HG02571 (cell line): ENCODE measurements at regions not wholly inside any gene's neighbourhood (a gene's known extent, or its start where the extent isn't known, plus 50 kb on each side); places are given as distances from the start of the nearest gene placed in this dataset.

ENCODE experiments used
- ATAC-seq: cut with Tn5 transposase; IDR thresholded peaks from one replicate; pipeline ENCODE4 v1.9.1; 2021; ENCODE audit warnings: mild to moderate bottlenecking, moderate library complexity; ENCODE audit not compliant: unreplicated experiment

GRCh38 chr7:84549409-84549808 lies 354.8 kb upstream of the SEMA3A start:
- no peak for ATAC-seq

DNA sequence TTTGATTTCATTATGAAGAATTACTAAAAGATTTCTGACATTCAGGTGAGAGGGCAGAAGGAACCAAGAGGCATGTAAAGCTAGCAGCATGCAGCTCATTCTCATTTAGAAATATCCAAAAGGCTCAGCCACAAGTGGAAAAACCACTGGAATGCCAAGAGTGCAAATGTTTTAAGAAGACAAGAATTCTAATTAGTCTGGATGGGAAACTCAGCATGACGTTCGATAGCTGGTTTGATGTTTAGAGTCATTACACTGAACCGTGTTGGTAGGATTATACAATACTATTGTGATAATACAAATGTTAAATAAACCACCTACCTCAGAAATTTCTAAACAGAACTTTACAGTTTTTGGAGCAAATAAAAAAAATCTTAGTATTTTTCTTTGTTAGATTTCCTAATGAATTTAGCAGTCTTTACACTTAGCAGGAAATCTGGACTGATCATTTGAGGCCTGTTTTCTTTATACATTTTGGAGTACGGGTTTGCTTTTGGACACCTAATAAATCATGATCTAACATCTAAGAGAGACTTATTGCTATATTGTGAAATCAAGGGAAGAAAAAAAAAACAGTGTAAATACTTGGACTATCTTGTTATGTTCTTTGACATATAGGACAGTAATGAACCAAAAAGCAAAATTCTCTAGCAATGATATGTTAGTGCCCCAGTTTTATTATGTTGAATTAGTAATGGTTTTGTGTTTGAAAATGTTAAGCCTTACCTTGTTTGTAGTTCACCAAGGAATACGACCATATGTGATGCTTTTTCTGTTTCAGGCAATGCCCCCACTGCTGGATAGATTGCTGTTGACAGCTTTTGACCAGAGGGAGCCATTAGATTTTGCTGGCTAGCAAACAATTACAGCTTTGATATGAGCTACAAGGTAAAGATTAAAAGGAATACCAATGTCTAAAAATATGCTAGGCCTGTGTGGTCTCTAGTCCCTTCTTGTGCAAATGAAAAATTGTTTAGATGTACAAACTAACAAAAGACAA lies 354.1 kb upstream of the SEMA3A start:
- no peak for ATAC-seq

GRCh38 chr7:84547331-84547730 lies 352.7 kb upstream of the SEMA3A start:
- no peak for ATAC-seq

DNA sequence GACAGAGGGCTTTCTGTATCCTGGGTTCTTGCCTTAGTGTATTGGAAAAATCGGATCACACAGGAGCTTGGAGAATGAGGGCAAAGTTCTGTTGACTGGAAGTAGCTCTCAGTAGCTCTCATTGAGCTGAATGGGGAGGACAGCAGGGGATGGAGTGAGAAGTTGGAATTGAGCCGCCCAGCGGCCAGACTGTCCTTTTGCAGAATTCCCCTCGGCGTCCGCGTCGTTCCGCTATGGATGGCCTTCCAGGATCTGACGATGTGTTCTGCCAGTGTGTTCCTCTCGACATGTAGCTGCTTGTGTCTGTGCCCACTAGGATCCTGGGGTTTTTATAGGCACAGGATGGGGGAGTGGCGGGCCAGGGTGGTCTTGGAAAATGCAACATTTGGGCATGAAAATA lies 351.8 kb upstream of the SEMA3A start:
- ATAC-seq: no peak

DNA sequence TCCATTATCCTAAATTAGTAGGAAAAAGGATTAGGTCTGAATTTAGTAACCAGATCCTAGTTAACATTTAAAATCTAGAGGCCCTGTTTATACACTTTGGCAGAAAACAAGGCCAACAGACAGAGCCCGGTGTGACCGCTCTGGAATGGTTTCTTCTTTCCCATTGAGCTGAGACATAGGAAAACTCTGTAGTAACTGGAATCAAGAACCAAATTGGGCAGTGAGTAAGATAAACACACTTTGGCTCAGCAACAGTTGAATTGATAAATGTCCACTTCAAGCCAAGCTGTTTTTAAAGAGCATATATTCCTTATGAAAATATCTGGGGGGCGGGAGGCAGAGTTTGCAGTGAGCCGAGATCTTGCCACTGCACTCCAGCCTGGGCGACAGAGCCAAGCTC lies 343.7 kb upstream of the SEMA3A start:
- no peak for ATAC-seq

GRCh38 chr7:84536271-84536870 lies 341.8 kb upstream of the SEMA3A start:
- no peak for ATAC-seq

- no peak for ATAC-seq
Measured at GRCh38 chr7:84535580-84536270, 341.1 kb upstream of the SEMA3A start.

- no peak for ATAC-seq
Measured at GRCh38 chr7:84533182-84533581, 338.6 kb upstream of the SEMA3A start.

- ATAC-seq: no peak
Measured at GRCh38 chr7:84532196-84532595, 337.6 kb upstream of the SEMA3A start.

DNA sequence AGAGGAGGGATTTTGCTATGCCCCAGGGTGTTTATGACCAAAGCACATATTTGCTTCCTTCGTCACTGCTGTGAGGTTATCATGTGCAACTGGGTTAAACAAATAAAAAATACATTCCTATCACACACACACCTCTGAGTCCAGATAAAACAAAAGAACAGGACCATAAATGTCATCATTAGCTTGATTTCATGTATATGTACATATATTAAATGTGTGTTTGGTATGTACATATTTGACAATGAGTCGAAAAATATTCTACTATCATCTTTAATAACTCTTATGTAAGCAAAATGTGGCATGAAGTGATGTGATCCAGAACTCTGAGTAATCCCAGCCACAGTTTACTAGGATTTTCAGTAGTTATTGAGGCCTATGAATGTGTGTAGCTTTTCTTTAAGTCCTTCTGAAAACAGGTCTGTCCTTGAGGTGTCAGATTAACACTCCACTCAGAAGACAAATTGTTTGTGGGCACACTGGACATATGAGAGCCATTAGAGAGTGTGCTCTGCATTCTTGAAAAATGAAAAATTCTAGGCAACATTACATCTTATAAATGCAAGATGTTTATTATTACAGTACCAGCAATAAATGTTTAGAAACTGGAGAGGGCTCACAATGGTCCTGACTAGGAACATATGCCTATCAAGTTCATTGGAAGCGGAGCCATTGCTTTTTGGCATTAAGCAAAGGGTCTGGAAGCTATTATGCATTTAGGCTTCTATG lies 335.1 kb upstream of the SEMA3A start:
- no peak for ATAC-seq

DNA sequence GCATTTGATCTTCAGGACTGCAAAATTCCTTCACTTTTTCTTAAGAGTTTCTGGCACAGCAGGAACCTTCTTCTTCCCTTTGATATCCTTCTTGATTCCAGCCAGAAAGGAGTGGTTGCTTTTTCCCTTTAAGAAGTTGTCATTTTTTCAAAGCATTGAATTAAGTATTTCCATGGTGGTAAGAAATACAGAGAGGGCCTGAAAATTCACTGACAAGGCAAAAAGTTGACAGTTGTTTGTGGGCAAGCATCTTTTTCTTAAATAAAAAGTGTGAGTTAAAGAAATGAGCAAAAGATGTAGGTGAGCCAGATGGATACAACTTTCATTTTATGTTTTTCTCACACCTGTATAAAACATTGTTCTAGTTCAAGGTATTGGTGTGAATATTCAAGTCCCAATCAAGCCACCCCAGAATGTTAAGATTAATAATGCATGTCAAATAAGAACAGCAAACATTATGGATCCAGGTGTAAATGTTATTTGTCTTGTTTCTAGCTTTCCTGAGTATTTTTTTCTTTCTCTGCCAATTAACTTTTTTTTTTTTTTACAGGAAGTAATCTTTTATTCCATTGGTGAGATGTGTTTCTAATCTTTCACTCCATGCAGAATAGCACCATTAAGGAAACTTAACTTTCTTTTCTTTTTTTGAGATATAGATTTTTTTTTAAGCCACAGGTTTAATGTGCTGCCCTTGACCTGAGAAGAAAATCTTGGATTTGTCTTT lies 334.3 kb upstream of the SEMA3A start:
- no peak for ATAC-seq

DNA sequence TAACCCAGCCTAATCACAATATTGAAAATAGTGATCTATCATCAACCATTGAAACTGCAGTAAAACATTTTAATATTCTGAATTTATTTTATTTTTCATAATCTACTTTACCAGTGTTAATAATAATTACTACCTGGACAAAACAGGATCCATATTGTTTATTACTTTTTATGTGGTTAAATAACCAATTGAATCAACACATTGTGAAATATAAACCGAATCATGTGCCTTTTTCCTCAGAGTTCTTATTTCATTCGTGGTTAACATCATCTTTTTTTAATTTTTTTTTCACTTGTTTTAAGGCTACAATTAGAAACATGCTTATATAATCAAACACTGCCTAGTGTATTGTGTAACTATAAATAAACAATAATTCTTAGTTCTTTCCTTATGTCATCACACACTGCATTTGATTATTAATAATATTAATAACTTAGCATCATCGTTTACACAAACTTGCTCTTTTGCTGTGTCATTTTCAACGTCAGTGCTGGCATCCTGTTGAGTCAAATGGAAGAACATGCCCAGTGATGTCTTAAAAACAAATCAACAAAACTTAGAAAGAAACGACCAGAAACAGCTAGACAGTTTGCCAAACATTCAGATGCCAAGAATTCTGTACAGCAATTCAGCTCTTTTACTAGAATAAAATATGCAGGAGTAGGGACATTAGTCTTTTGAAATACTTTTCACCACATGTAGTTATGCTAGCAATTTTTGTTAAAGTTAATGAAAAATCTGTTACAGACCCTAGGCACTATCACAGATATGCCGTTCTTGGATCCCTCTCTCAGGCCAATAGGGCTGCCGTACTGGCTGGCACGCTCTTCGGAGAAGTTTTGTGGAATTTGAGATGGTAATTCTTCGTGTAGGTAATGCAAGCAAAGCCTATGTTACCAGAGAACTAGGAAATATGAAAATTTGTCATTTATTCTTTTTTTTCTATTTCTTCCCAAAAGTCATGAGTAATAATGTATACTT lies 330.4 kb upstream of the SEMA3A start:
- ATAC-seq: no peak

DNA sequence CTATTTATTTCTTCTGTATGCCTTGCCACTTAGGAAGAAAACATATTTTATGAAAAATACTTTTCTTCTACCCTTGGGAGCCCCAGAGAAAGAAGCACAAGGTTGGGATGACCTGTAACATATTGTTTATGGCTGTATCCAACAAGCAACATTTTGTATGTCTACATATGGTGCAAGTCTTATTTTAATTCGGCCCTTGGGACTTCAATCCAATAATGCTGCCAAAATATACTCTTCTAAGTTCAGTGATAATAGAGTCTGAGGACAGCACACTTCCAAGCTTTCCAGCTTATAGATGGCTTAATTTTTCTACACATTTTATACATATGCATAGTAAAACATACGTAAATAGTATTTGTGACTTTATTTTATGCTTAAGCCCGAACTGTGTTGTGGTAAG lies 318.5 kb upstream of the SEMA3A start:
- no peak for ATAC-seq

GRCh38 chr7:84512055-84512454 lies 317.5 kb upstream of the SEMA3A start:
- ATAC-seq: no peak

- ATAC-seq: no peak
Measured at GRCh38 chr7:84510505-84510904, 315.9 kb upstream of the SEMA3A start.

DNA sequence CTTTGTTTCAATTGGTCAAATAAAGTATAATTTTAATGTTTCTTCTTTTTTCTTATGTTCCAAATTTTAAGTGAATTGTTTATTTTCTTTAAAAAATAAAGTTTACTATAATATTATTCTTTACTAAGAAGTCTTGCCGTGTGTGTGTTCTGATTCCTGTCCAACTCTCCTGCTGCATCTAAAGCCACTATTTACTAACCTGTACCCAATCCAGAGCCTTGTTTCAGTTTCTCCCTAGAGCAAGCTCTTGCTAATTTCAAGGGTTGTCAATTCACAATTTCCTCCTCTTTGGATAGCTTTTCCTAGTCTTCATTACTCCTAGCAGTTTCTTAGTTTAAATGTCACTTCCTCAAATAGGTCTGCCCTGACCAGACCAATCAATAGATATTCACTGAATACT lies 314.9 kb upstream of the SEMA3A start:
- ATAC-seq: no peak

DNA sequence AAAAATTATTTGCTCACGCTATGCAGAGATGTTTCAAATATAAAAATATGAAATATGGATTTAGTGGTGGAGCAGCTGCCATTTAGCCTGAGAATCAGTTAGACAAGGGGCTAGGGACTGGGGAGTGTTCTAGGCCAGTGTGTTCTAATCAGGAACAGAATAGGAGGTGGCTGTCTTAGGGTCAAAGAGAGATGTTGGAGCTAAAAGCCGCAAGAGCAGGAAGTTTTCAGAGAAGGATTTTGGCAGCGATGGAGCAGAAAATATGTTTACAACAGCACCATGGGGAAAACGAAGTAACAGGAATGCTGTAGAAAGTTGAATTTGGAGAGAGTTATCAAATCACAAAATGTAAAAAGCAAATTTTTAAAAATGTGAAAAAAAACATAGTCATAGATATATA lies 314.0 kb upstream of the SEMA3A start:
- no peak for ATAC-seq

DNA sequence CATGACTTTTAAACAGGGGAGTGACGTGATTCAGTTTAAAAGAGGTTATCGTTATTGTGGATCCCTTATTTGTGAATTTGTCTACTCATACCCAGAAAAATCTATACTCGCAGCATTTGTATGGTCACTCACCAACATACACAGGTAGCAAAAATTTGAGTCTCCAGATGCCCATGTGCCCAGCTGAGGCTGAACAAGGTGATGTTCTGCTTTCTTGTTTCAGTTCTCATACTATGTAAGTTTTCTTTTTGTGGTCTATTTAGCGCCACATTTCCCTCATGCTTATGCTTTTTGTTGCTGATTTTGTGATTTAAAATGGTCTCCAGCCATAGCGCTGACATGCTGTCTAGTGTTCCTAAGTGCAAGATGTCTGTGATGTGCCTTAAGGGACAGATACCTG lies 312.9 kb upstream of the SEMA3A start:
- no peak for ATAC-seq

GRCh38 chr7:84506151-84506550 lies 311.6 kb upstream of the SEMA3A start:
- no peak for ATAC-seq
